K562 (cell line): ENCODE measurements at regions not wholly inside any gene's neighbourhood (a gene's known extent, or its start where the extent isn't known, plus 50 kb on each side); places are given as distances from the start of the nearest gene placed in this dataset.

ENCODE experiments used
- REST ChIP-seq, 2 experiments: fragments of 450-650 bp; formaldehyde crosslinking in 1 of 2; IDR thresholded peaks; 2 replicates each; pipeline versions ENCODE4 v1.4.0 to v1.6.1; 2014 to 2020; ENCODE audit warnings: mild to moderate bottlenecking in 2 of 2, borderline replicate concordance in 1 of 2, low read depth in 1 of 2

- peak; percentile 88 for TF ChIP-seq REST (IDR thresholded peaks at IDR 0.05; ENCODE audit: borderline replicate concordance)
- no peak for TF ChIP-seq REST (CRISPR knock-in tag; IDR thresholded peaks at IDR 0.05; ENCODE audit: low read depth)
- TF ChIP-seq, all 486 proteins: peak for 5
Measured at GRCh38 chr9:136607334-136607919, 55.3 kb upstream of the EGFL7 start (continued).
